Neural progenitor cell (in vitro differentiated cells): ENCODE measurements at regions not wholly inside any gene's neighbourhood (a gene's known extent, or its start where the extent isn't known, plus 50 kb on each side); places are given as distances from the start of the nearest gene placed in this dataset.

ENCODE experiments used
- EZH2 ChIP-seq: fragments of 200-600 bp; sonication (generic); IDR thresholded peaks from 2 replicates; pipeline ENCODE4 v1.6.1; 2017; ENCODE audit warnings: antibody characterized with exemption, mild to moderate bottlenecking, moderate library complexity
- EZH2phosphoT487 ChIP-seq: fragments of 200-600 bp; sonication (generic); IDR thresholded peaks from 2 replicates; pipeline ENCODE4 v1.6.1; 2017; ENCODE audit warnings: antibody characterized with exemption
- TF ChIP-seq, protein P1 (sequence below): fragments of 200-600 bp; sonication (generic); IDR thresholded peaks from 2 replicates; pipeline ENCODE4 v1.5.1; 2017; ENCODE audit warnings: antibody characterized with exemption, mild to moderate bottlenecking

DNA sequence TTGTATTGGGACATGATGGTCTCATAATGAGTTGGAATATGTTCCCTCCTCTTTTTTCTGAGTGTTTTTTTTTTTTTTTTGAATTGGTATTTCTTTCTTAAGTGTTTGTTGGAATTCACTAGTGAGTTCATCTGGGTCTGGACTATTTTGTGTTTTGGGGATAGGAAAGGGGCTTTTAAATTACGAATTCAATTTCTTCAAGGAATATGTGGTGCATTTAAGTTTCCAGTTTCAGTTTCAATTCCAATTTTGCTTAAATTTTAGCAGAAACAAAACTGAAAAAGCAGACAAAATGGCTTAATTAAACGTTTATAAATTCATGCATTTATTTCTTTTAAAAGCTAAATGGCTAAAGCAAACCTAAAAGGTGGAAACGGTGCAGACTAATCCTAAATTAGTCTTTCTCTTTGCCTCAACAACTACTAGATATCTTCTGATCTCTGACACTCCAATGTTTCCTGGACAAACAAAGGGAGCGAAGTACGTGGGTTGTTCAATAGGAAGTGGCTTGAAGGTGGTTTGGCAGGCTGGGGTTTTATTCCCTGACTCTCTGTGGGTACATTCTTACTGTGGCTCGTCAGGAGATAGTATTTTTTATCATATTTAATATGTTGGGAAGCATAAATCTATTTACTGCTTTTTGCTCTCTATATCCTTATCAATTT, 50.0 kb upstream of the CORO2B start:
- TF ChIP-seq EZH2 (no peak), EZH2phosphoT487 (no peak)
- TF ChIP-seq, protein P1, sequence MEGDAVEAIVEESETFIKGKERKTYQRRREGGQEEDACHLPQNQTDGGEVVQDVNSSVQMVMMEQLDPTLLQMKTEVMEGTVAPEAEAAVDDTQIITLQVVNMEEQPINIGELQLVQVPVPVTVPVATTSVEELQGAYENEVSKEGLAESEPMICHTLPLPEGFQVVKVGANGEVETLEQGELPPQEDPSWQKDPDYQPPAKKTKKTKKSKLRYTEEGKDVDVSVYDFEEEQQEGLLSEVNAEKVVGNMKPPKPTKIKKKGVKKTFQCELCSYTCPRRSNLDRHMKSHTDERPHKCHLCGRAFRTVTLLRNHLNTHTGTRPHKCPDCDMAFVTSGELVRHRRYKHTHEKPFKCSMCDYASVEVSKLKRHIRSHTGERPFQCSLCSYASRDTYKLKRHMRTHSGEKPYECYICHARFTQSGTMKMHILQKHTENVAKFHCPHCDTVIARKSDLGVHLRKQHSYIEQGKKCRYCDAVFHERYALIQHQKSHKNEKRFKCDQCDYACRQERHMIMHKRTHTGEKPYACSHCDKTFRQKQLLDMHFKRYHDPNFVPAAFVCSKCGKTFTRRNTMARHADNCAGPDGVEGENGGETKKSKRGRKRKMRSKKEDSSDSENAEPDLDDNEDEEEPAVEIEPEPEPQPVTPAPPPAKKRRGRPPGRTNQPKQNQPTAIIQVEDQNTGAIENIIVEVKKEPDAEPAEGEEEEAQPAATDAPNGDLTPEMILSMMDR = no peak
